ENCODE measurements at regions not wholly inside any gene's neighbourhood (a gene's known extent, or its start where the extent isn't known, plus 50 kb on each side); places are given as distances from the start of the nearest gene placed in this dataset.

DNA sequence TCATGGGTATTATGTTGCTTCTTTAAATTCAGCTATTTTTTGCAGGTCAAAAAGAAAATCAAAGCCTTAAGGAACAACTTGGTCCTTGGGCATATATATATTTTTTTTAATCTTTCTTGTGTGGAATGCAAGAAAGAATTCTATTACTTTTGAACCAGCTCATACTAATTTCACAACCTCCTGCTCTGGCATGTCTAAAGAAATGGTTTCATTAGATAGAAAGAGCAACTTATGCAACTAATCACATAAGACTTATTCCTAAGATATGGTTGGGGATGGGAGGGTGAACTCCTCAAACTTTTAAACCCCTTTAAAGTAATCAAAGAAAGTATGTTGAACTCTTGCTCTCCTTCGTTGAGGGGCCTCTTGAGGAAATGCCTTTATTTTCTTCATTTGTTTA is 114.9 kb downstream of the GMNC start:
- BruUV-seq (replicated peaks) = no TSS peak
- Histone ChIP-seq H3K4me1 (ENCODE audit: control insufficient read depth, insufficient read depth, low read length) (no peaks in the 10 kb centered on the region), H3K27ac (ENCODE audit: low read length) (no peak overlapping the region), H3K9me3 (ENCODE audit: control insufficient read depth, insufficient read depth, low read depth, low read length) (no peaks in the 10 kb centered on the region), H3K27me3 (ENCODE audit: control insufficient read depth, insufficient read depth, low read length) (no peaks in the 10 kb centered on the region), H3K36me3 (ENCODE audit: control insufficient read depth, insufficient read depth, low read length) (no peaks in the 10 kb centered on the region), H3K4me3 (ENCODE audit: low read depth in 2 of 2, low read length in 2 of 2) (no peak overlapping the region)
- TF ChIP-seq POLR2AphosphoS5 (IDR thresholded peaks at IDR 0.05; ENCODE audit: low read depth, low read length) (no peak), TCF7L2 (IDR thresholded peaks at IDR 0.05; ENCODE audit: low read depth, low read length) (no peak), SIN3A (IDR thresholded peaks at IDR 0.05; ENCODE audit: borderline replicate concordance, insufficient read depth, low read depth, low read length) (no peak)
- TF ChIP-seq, protein P1, sequence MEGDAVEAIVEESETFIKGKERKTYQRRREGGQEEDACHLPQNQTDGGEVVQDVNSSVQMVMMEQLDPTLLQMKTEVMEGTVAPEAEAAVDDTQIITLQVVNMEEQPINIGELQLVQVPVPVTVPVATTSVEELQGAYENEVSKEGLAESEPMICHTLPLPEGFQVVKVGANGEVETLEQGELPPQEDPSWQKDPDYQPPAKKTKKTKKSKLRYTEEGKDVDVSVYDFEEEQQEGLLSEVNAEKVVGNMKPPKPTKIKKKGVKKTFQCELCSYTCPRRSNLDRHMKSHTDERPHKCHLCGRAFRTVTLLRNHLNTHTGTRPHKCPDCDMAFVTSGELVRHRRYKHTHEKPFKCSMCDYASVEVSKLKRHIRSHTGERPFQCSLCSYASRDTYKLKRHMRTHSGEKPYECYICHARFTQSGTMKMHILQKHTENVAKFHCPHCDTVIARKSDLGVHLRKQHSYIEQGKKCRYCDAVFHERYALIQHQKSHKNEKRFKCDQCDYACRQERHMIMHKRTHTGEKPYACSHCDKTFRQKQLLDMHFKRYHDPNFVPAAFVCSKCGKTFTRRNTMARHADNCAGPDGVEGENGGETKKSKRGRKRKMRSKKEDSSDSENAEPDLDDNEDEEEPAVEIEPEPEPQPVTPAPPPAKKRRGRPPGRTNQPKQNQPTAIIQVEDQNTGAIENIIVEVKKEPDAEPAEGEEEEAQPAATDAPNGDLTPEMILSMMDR (IDR thresholded peaks at IDR 0.05) = no peak
- TF ChIP-seq, protein P2, sequence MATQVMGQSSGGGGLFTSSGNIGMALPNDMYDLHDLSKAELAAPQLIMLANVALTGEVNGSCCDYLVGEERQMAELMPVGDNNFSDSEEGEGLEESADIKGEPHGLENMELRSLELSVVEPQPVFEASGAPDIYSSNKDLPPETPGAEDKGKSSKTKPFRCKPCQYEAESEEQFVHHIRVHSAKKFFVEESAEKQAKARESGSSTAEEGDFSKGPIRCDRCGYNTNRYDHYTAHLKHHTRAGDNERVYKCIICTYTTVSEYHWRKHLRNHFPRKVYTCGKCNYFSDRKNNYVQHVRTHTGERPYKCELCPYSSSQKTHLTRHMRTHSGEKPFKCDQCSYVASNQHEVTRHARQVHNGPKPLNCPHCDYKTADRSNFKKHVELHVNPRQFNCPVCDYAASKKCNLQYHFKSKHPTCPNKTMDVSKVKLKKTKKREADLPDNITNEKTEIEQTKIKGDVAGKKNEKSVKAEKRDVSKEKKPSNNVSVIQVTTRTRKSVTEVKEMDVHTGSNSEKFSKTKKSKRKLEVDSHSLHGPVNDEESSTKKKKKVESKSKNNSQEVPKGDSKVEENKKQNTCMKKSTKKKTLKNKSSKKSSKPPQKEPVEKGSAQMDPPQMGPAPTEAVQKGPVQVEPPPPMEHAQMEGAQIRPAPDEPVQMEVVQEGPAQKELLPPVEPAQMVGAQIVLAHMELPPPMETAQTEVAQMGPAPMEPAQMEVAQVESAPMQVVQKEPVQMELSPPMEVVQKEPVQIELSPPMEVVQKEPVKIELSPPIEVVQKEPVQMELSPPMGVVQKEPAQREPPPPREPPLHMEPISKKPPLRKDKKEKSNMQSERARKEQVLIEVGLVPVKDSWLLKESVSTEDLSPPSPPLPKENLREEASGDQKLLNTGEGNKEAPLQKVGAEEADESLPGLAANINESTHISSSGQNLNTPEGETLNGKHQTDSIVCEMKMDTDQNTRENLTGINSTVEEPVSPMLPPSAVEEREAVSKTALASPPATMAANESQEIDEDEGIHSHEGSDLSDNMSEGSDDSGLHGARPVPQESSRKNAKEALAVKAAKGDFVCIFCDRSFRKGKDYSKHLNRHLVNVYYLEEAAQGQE (IDR thresholded peaks at IDR 0.05; ENCODE audit: insufficient read depth in 1 of 2, low read depth in 2 of 2, low read length in 1 of 2) = no peak
- intact Hi-C loops (cut with micrococcal nuclease; ENCODE audit: unreplicated experiment) = no loop called here
- DNase-seq (ENCODE audit: low read depth, low spot score) (no peak), ATAC-seq (no peak)
- CTCF ChIA-PET = no interaction called here
- POLR2A ChIA-PET = no interaction called here
- in situ Hi-C loops (cut with HindIII; ENCODE audit: low pct_unique_long_range_greater_than_20kb, low sequenced_read_pairs) = no loop called here

DNA sequence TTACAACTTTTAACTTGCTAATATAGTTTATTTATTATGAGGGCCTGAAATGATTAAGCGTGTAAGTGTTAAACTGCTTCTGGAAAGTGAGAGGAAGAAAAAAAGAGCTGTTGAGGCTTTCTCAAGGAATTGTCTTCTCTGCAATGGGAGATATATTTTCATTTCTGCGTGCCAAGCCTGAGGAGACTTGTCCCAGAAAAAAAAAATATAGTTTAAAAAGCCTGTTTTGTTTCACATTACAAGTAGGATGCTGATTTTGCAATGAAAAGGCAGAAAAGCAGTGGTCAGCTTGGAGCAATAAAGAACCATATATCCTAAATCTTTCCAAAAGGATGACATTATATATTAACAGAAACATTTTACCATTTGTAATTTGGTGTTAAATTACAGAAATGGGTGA is 115.5 kb downstream of the GMNC start:
- CTCF ChIA-PET = no interaction called here
- H3K36me3 ChIP-seq (ENCODE audit: control insufficient read depth, insufficient read depth, low read length) = no peaks in the 10 kb centered on the region
- BruUV-seq (replicated peaks) = no TSS peak
- ATAC-seq (no peak), DNase-seq (ENCODE audit: low read depth, low spot score) (no peak)
- no peak overlapping the region for H3K4me3 ChIP-seq (ENCODE audit: low read depth in 2 of 2, low read length in 2 of 2)
- no peak overlapping the region for H3K27ac ChIP-seq (ENCODE audit: low read length)
- no peaks in the 10 kb centered on the region for H3K27me3 ChIP-seq (ENCODE audit: control insufficient read depth, insufficient read depth, low read length)
- no peaks in the 10 kb centered on the region for H3K4me1 ChIP-seq (ENCODE audit: control insufficient read depth, insufficient read depth, low read length)
- in situ Hi-C loops (cut with HindIII; ENCODE audit: low pct_unique_long_range_greater_than_20kb, low sequenced_read_pairs) (no loop called here), intact Hi-C loops (cut with micrococcal nuclease; ENCODE audit: unreplicated experiment) (no loop called here)
- TF ChIP-seq POLR2AphosphoS5 (IDR thresholded peaks at IDR 0.05; ENCODE audit: low read depth, low read length) = no peak
- TF ChIP-seq SIN3A (IDR thresholded peaks at IDR 0.05; ENCODE audit: borderline replicate concordance, insufficient read depth, low read depth, low read length) = no peak
- TF ChIP-seq, protein P1 (IDR thresholded peaks at IDR 0.05) = no peak
- H3K9me3 ChIP-seq (ENCODE audit: control insufficient read depth, insufficient read depth, low read depth, low read length) = no peaks in the 10 kb centered on the region
- POLR2A ChIA-PET = no interaction called here

DNA sequence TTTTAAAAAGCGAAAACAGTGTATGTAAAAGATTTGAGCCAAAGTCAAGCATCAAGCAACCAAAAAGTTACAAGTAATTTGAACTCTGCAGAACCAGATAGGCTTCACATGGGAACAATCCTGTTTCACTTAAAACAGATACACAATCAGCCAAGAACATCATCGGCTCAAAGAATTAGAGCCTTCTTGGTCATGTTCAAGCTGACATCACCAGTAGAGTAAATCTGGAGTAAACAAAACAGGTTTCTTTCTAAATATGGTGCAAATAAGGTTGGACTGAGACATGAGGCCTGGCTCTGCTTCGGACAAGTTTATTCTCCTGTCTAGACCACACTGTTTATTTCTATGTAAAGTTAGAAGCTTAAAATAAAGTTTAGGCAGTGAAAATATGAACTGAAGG is 116.0 kb downstream of the GMNC start:
- Histone ChIP-seq H3K4me1 (ENCODE audit: control insufficient read depth, insufficient read depth, low read length) (no peaks in the 10 kb centered on the region), H3K9me3 (ENCODE audit: control insufficient read depth, insufficient read depth, low read depth, low read length) (no peaks in the 10 kb centered on the region), H3K4me3 (ENCODE audit: low read depth in 2 of 2, low read length in 2 of 2) (no peak overlapping the region), H3K27me3 (ENCODE audit: control insufficient read depth, insufficient read depth, low read length) (no peaks in the 10 kb centered on the region), H3K27ac (ENCODE audit: low read length) (no peak overlapping the region), H3K36me3 (ENCODE audit: control insufficient read depth, insufficient read depth, low read length) (no peaks in the 10 kb centered on the region)
- ChIA-PET CTCF (no interaction called here), POLR2A (no interaction called here)
- TF ChIP-seq SIN3A (IDR thresholded peaks at IDR 0.05; ENCODE audit: borderline replicate concordance, insufficient read depth, low read depth, low read length) = no peak
- TF ChIP-seq, protein P2 (IDR thresholded peaks at IDR 0.05; ENCODE audit: insufficient read depth in 1 of 2, low read depth in 2 of 2, low read length in 1 of 2) = no peak
- TF ChIP-seq POLR2AphosphoS5 (IDR thresholded peaks at IDR 0.05; ENCODE audit: low read depth, low read length) = no peak
- TF ChIP-seq, protein P1 (IDR thresholded peaks at IDR 0.05) = no peak
- TF ChIP-seq TCF7L2 (IDR thresholded peaks at IDR 0.05; ENCODE audit: low read depth, low read length) = no peak
- in situ Hi-C loops (cut with HindIII; ENCODE audit: low pct_unique_long_range_greater_than_20kb, low sequenced_read_pairs) (no loop called here), intact Hi-C loops (cut with micrococcal nuclease; ENCODE audit: unreplicated experiment) (no loop called here)
- ATAC-seq = no peak
- DNase-seq (ENCODE audit: low read depth, low spot score) = no peak
- BruUV-seq (replicated peaks) = no TSS peak

All from Panc1 (cell line).